ENCODE measurements at regions not wholly inside any gene's neighbourhood (a gene's known extent, or its start where the extent isn't known, plus 50 kb on each side); places are given as distances from the start of the nearest gene placed in this dataset.

- H3K27me3 Mint-ChIP-seq: peaks cover 6% of the 10 kb centered on the region
- ATAC-seq (ENCODE audit: low read depth): no peak
- intact Hi-C loops (cut with micrococcal nuclease): no loop called here
Observed at GRCh38 chr16:77611386-77611785, 110.9 kb upstream of the NUDT7 start.

DNA sequence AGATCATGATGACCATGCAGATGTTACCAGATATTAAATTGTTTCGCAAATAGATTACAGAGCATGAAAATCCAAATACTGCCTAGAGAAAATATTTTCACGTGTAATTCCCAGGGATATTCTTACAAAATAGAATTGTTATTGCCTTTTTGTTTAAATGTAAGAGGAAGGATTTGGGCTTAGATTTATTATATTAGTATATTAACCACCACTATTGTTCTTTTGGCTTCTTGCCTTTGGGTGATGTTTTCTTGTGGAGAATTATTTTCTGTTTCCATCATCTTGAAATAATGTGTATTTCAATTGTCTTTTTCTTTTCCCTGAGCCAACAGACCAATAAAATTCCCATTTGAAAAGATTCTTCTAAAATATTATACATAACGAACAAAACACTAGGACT is 109.7 kb upstream of the NUDT7 start:
- Mint-ChIP-seq H3K4me3 (no peak overlapping the region), H3K36me3 (ENCODE audit: low read depth) (no peaks in the 10 kb centered on the region), H3K4me1 (no peaks in the 10 kb centered on the region), H3K27me3 (peaks cover 9% of the 10 kb centered on the region), H3K9me3 (no peaks in the 10 kb centered on the region), H3K27ac (no peak overlapping the region)
- ChIA-PET POLR2A (no interaction called here), CTCF (no interaction called here)
- no peak for DNase-seq
- TF ChIP-seq CTCF (IDR thresholded peaks at IDR 0.05): no peak
- ATAC-seq (ENCODE audit: low read depth): no peak
- intact Hi-C loops (cut with micrococcal nuclease): no loop called here

More at GRCh38 chr16:77611386-77611785, 110.9 kb upstream of the NUDT7 start:
- Mint-ChIP-seq H3K9me3 (no peaks in the 10 kb centered on the region), H3K27ac (no peak overlapping the region), H3K4me1 (no peaks in the 10 kb centered on the region), H3K36me3 (ENCODE audit: low read depth) (no peaks in the 10 kb centered on the region), H3K4me3 (no peak overlapping the region)
- TF ChIP-seq CTCF (IDR thresholded peaks at IDR 0.05): no peak
- DNase-seq: no peak
- ChIA-PET CTCF (no interaction called here), POLR2A (no interaction called here)

DNA sequence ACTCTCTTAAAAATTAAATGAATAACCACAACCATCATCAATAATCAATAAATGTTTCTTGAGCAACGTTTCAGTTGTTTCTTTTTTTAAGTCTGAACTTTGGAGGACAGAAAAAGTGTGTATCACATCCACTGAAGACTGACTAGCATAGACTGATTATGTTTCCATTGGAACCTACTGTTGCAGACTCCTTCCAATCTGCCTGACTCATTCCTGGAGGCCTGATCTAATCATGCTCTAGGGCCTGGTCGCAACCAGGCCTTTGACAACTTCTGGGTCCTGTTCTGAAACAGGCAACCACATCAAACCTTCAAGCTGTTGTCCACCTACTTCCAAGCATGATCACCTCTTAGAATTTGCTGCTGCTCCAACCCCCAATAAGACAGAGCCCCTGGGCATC is 109.2 kb upstream of the NUDT7 start:
- no peaks in the 10 kb centered on the region for H3K9me3 Mint-ChIP-seq
- TF ChIP-seq CTCF (IDR thresholded peaks at IDR 0.05): no peak
- POLR2A ChIA-PET: no interaction called here
- DNase-seq (no peak), ATAC-seq (ENCODE audit: low read depth) (no peak)
- peaks cover 9% of the 10 kb centered on the region for H3K27me3 Mint-ChIP-seq
- no peaks in the 10 kb centered on the region for H3K36me3 Mint-ChIP-seq (ENCODE audit: low read depth)
- no peak overlapping the region for H3K4me3 Mint-ChIP-seq
- CTCF ChIA-PET: no interaction called here
- intact Hi-C loops (cut with micrococcal nuclease): no loop called here
- no peaks in the 10 kb centered on the region for H3K4me1 Mint-ChIP-seq
- no peak overlapping the region for H3K27ac Mint-ChIP-seq

- no peak overlapping the region for H3K4me3 Mint-ChIP-seq
- DNase-seq: no peak
- H3K27me3 Mint-ChIP-seq: peaks cover 6% of the 10 kb centered on the region
- ChIA-PET POLR2A (no interaction called here), CTCF (no interaction called here)
- H3K27ac Mint-ChIP-seq: no peak overlapping the region
- no peak for TF ChIP-seq CTCF (IDR thresholded peaks at IDR 0.05)
- no peak for ATAC-seq (ENCODE audit: low read depth)
- H3K4me1 Mint-ChIP-seq: no peaks in the 10 kb centered on the region
- H3K36me3 Mint-ChIP-seq (ENCODE audit: low read depth): no peaks in the 10 kb centered on the region
- intact Hi-C loops (cut with micrococcal nuclease): no loop called here
- peaks cover 3% of the 10 kb centered on the region for H3K9me3 Mint-ChIP-seq
Observed at GRCh38 chr16:77617553-77617952, 104.8 kb upstream of the NUDT7 start.

- ATAC-seq (ENCODE audit: low read depth) (no peak), DNase-seq (no peak)
- intact Hi-C loops (cut with micrococcal nuclease): no loop called here
- no peak overlapping the region for H3K27ac Mint-ChIP-seq
- POLR2A ChIA-PET: no interaction called here
- peaks cover 3% of the 10 kb centered on the region for H3K9me3 Mint-ChIP-seq
- CTCF ChIA-PET: no interaction called here
- no peak for TF ChIP-seq CTCF (IDR thresholded peaks at IDR 0.05)
- peaks cover 6% of the 10 kb centered on the region for H3K27me3 Mint-ChIP-seq
- H3K36me3 Mint-ChIP-seq (ENCODE audit: low read depth): no peaks in the 10 kb centered on the region
- no peaks in the 10 kb centered on the region for H3K4me1 Mint-ChIP-seq
- no peak overlapping the region for H3K4me3 Mint-ChIP-seq
Observed at GRCh38 chr16:77617996-77618395, 104.3 kb upstream of the NUDT7 start.
